NCI-H128 (cell line): ENCODE measurements at regions not wholly inside any gene's neighbourhood (a gene's known extent, or its start where the extent isn't known, plus 50 kb on each side); places are given as distances from the start of the nearest gene placed in this dataset.
"Not testable (repeated sequence)": the region's sequence is repeated elsewhere in the genome, so short reads cannot be mapped to it uniquely, and the experiment has no call there.

Experiments used
- DNase-seq: peaks from one replicate; lab custom pipeline; 2025; ENCODE audit not compliant: unreplicated experiment; lab: John Stamatoyannopoulos, UW

GRCh38 chr9:7739595-7739994 lies 60.0 kb downstream of the DMAC1 start:
- no peak for DNase-seq

DNA sequence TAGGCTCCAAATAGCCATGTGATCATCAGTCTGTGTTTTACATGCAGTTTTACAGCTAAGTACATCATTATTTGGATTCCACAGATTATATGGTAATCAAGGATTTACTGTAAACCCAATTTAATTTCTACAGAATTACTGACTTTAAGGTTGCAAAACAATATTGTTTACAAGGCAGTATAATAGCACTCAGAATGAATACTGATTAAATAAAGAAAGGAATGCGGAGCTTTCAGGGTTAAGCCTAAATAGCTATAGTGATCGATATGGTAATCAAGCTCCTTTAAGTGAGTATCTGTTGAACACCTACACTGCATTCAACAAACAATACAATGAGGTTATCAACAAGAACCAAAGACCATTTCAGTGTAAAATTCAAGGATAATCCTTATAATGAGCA lies 64.3 kb downstream of the DMAC1 start:
- DNase-seq, result no peak

- no peak for DNase-seq
These were observed 69.5 kb downstream of the DMAC1 start for GRCh38 chr9:7730164-7730445.

GRCh38 chr9:7729371-7730163 lies 70.0 kb downstream of the DMAC1 start:
- no peak for DNase-seq

DNA sequence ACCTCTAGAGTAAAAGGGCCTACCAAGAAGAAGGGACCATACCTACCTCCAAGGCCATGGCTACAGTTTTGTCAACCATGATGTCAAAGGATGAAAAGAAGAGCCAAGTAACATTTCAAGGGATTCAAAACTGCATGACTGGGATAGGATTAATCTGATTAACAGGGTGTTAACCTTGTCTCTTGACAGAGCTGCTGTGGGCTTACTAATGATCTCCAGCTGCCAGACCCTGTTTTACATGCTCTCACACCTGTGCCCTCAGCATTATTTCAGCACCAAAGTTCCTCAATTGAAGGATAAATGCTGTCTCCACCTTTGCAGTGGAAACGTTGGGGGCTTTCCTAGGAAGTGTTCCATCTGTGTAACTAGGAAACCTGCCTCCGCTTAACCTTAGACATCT lies 78.3 kb downstream of the DMAC1 start:
- no peak for DNase-seq

GRCh38 chr9:7713088-7713487 lies 86.5 kb downstream of the DMAC1 start:
- not testable (repeated sequence) for DNase-seq

DNA sequence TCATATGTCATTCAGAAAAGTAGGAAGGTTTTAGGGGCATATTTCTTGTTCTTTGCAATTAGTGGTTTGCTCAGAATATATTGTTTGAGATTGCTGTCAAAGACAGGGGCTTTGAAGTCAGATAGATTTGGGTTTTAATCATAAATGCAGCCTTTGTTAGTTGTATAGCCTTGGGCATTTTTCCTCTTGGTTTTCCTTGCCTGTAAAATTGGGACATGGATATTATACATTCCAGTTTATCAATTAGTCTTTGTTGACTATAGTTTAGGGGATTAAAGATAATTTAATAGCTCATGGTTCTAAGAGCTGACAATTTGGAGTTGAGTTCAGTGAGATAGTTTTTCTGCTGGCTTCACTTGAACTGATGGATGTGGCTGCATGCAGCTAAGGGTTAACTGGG lies 88.9 kb downstream of the DMAC1 start:
- DNase-seq, result no peak

- DNase-seq, result no peak
These were observed 91.6 kb downstream of the DMAC1 start for GRCh38 chr9:7707934-7708333.

DNA sequence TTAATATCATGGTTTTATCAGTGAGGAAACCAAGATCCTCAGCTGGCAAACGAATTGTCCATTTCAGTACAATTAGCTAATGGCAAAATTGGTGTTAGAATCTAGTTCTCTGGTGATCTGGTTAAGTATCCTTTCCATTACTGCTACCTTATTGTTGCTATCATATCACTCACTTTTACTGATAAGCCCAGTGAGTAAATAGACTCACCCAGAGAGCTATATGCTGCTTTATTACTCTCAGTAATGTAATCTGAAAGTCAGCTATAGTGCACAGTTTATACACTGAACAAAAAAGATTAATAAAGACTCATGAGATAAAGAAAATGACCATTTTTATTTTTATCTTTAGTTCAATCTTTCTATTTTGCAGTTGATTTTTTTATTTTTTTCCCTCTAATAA lies 95.0 kb downstream of the DMAC1 start:
- DNase-seq, result no peak

GRCh38 chr9:7691909-7692308 lies 107.7 kb downstream of the DMAC1 start:
- DNase-seq, result no peak

- DNase-seq, result no peak
These were observed 109.6 kb downstream of the DMAC1 start for GRCh38 chr9:7690014-7690413.

DNA sequence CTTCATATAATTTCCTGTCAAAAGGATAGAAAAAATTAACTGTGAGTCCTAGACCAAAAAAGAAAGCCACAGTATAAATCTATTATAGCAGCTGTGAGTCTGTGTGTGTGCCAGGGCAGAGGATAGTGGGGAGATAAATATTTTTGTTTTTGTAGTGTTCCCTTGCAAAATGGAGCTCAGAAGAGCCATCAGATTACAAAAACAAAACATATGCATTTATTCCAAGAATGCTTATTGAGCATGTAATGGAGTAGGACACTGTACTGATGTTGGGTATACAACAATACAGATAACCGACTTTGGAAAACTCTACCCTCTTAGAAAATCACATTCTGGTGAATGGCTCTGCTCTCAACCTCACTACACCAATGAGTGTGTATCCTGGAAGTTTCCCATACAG lies 111.0 kb downstream of the DMAC1 start:
- DNase-seq, result no peak

- no peak for DNase-seq
These were observed 122.9 kb downstream of the DMAC1 start for GRCh38 chr9:7676609-7677156.

DNA sequence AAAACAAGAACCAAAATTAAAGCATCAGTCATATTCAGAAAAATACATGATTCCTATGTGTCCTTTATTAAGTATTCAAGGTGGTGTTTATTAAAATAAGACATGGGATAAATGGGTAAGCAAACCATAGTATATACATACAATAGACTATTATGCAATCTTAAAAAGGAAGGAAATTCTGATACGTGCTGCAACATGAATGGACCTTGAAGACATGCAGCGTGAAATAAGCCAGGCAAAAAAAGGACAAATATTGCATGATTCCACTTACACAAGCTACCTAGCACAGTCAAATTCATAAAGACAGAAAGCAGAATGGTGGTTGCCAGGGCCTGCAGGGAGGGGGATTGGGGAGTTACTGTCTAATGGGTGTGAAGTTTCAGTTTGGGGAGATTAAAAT lies 127.7 kb downstream of the DMAC1 start:
- no peak for DNase-seq

- DNase-seq, result no peak
These were observed 131.0 kb downstream of the DMAC1 start for GRCh38 chr9:7668541-7668940.

- DNase-seq, result no peak
These were observed 133.7 kb downstream of the DMAC1 start for GRCh38 chr9:7665874-7666273.

DNA sequence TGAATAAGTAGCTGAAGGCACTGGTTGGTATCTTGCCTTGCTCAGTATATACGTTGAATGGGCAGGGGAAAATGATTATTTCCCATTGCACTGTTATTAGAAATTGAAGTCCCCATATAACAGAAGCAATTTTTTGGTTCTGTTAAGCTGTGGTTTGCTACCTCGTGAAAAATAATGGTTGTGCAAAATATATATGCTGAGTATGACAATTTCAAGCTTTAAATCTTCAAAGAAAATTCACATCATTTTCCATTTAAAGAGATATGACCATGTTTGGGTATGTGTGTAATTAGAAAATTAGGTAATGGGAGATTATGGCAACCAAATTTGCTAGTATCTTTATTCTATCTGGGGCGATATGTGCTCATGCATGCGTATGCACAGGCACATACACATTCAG lies 139.8 kb downstream of the DMAC1 start:
- no peak for DNase-seq

DNA sequence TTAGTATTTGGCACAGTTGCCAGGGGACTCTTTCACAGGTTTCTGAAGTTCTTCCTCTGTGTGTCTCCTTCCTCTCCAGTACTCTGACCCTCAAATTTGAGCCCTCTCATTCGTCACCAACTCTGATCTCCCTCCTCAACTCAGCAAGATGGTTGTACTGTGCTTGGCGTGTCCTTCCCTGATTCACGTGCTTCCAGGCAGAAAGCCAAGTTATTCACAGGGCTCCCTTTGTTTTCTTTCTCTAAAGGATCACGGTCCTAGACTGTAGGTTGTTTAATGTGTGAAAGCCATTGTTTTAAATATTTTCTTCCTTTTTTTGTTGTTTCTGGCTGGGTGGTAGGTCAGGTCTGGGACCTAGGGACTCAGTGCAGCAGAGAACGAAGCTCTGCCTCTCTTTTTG lies 142.9 kb downstream of the DMAC1 start:
- DNase-seq, result no peak

DNA sequence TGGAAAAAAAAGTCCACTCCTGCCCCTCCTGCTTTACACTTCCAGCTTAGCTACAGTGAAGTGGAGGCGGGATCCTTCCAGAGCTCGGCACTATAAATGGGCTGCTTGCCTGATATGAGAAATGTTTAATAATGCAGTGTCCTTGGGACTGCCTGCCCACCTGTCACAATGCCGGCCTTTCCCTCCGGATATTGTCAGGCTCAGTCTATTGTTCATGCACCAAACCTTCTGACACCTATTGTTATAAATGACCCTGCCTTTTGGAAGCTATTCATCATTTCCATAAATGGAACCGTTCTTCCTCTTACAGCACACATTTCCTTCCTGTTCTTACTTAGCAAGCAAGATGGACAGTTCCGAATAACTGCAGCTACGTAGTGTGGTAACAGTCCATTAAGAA lies 146.3 kb downstream of the DMAC1 start:
- DNase-seq, result no peak

DNA sequence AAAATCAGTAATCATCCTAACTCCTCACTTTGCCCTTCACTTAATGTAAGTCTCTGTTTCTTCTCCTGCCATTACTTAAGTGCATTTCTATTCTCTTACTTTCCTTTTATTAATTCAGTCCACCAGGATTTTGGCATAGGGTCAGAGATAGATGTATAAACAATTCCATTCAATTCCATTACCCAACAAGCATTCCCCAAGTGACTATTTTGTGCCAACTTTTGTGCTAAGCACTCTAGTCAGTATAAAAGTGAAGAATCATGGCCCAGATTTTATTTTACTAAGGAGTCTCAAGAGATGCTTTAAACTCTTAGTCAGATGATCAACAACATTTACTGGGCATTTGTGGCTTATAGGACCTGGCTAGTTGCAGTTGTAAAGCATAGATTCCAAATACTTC lies 159.3 kb downstream of the DMAC1 start:
- DNase-seq, result no peak

- no peak for DNase-seq
These were observed 160.1 kb downstream of the DMAC1 start for GRCh38 chr9:7639471-7639870.

GRCh38 chr9:7636838-7637467 lies 162.6 kb downstream of the DMAC1 start:
- DNase-seq, result no peak

- no peak for DNase-seq
These were observed 163.3 kb downstream of the DMAC1 start for GRCh38 chr9:7636309-7636708.
